ENCODE measurements at regions not wholly inside any gene's neighbourhood (a gene's known extent, or its start where the extent isn't known, plus 50 kb on each side); places are given as distances from the start of the nearest gene placed in this dataset.

DNA sequence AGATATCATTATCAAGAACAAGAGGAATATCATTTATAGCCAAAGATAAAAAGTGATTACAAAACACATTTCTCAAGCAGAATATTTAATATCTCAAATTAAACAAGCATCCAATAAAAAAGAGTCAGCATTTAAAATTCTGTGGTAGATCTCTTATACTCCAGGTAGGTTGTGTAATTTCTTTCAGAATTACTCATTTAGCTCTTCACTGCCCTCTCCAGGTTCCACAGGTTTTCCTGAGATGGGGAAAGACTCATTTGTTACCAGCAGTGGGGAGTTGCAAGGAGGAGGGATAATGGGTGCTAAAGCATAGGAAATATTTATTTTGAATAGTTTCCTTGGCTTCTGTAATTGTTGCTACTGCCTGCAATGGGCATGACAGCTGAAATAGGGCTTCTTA is 83.1 kb upstream of the RASGRP1 start:
- TF ChIP-seq EZH2phosphoT487 (IDR thresholded peaks at IDR 0.05; ENCODE audit: borderline replicate concordance, low read length), result no peak
- TF ChIP-seq, protein P1, sequence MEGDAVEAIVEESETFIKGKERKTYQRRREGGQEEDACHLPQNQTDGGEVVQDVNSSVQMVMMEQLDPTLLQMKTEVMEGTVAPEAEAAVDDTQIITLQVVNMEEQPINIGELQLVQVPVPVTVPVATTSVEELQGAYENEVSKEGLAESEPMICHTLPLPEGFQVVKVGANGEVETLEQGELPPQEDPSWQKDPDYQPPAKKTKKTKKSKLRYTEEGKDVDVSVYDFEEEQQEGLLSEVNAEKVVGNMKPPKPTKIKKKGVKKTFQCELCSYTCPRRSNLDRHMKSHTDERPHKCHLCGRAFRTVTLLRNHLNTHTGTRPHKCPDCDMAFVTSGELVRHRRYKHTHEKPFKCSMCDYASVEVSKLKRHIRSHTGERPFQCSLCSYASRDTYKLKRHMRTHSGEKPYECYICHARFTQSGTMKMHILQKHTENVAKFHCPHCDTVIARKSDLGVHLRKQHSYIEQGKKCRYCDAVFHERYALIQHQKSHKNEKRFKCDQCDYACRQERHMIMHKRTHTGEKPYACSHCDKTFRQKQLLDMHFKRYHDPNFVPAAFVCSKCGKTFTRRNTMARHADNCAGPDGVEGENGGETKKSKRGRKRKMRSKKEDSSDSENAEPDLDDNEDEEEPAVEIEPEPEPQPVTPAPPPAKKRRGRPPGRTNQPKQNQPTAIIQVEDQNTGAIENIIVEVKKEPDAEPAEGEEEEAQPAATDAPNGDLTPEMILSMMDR (IDR thresholded peaks at IDR 0.05; ENCODE audit: low read depth, low read length, poor library complexity, severe bottlenecking), result no peak
- H3K27me3 ChIP-seq (ENCODE audit: control insufficient read depth, low read length), result no peaks in the 10 kb centered on the region
- no peak overlapping the region for H3K4me3 ChIP-seq (ENCODE audit: low read length)
- no peak overlapping the region for H3K27ac ChIP-seq (ENCODE audit: low read depth, low read length)
- H3K4me1 ChIP-seq (ENCODE audit: control insufficient read depth, low read length), result peaks cover 39% of the 10 kb centered on the region
- no peaks in the 10 kb centered on the region for H3K36me3 ChIP-seq (ENCODE audit: control insufficient read depth, low read length)
- peaks cover 4% of the 10 kb centered on the region; the same call in 1 of the 2 replicates for H3F3A ChIP-seq (ENCODE audit: control insufficient read depth, insufficient read depth)
- no peak overlapping the region for H3K4me2 ChIP-seq (ENCODE audit: low read length)
- H4K20me1 ChIP-seq (ENCODE audit: control insufficient read depth, insufficient read depth, low read depth, low read length), result no peaks in the 10 kb centered on the region
- peaks cover 16% of the 10 kb centered on the region; the same call in 1 of the 2 replicates for H3K9me3 ChIP-seq (ENCODE audit: control insufficient read depth, insufficient read depth, low read length)
- no peaks in the 10 kb centered on the region for H3K9me2 ChIP-seq (replicated peaks; ENCODE audit: control insufficient read depth, low read length)
- no peaks in the 10 kb centered on the region for H3K79me2 ChIP-seq (ENCODE audit: control insufficient read depth, low read length)

DNA sequence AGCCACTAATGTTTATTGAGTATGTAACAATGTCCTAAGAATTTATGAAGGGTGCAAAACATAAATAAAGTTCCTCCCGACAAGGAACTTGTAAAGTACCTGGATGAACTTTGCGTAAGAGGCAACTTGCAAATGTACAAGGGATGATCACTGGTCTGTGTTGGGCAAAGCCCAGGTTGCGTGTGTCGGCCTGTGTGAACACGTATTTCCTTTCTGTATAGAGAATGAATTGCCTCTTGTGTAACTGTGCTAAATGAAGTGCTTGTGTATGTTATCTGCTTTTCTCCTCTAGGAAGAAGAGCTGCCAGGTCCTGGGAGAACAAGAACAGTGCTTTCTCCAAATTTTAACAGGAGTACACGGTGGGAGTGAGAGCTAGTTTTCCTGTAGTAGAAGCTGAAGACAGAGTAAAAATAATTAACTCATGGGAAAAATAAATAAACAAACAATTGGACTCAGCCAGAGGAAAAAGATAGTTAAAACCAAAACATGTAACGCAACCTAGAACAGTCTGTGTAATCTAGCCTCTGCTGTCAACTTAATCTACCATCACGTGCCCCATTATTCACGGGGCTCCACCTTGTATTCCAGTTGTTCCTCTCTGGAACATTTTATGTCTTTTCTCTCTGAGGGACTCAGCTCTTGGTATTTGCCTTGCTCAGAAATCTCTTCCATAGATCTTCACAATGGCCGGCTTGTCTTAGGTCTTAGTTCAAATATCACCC is 83.7 kb upstream of the RASGRP1 start:
- no peaks in the 10 kb centered on the region for H4K20me1 ChIP-seq (ENCODE audit: control insufficient read depth, insufficient read depth, low read depth, low read length)
- H3K36me3 ChIP-seq (ENCODE audit: control insufficient read depth, low read length), result no peaks in the 10 kb centered on the region
- H3K4me3 ChIP-seq (ENCODE audit: low read length), result no peak overlapping the region
- H3K9me3 ChIP-seq (ENCODE audit: control insufficient read depth, insufficient read depth, low read length), result peaks cover 16% of the 10 kb centered on the region; the same call in 1 of the 2 replicates
- H3K9me2 ChIP-seq (replicated peaks; ENCODE audit: control insufficient read depth, low read length), result no peaks in the 10 kb centered on the region
- peaks cover 3% of the 10 kb centered on the region; the same call in 1 of the 2 replicates for H3F3A ChIP-seq (ENCODE audit: control insufficient read depth, insufficient read depth)
- no peak for TF ChIP-seq EZH2phosphoT487 (IDR thresholded peaks at IDR 0.05; ENCODE audit: borderline replicate concordance, low read length)
- TF ChIP-seq, protein P1 (IDR thresholded peaks at IDR 0.05; ENCODE audit: low read depth, low read length, poor library complexity, severe bottlenecking), result no peak
- H3K27me3 ChIP-seq (ENCODE audit: control insufficient read depth, low read length), result no peaks in the 10 kb centered on the region
- H3K79me2 ChIP-seq (ENCODE audit: control insufficient read depth, low read length), result no peaks in the 10 kb centered on the region
- no peak overlapping the region for H3K4me2 ChIP-seq (ENCODE audit: low read length)
- peaks cover 39% of the 10 kb centered on the region for H3K4me1 ChIP-seq (ENCODE audit: control insufficient read depth, low read length)
- H3K27ac ChIP-seq (ENCODE audit: low read depth, low read length), result no peak overlapping the region

DNA sequence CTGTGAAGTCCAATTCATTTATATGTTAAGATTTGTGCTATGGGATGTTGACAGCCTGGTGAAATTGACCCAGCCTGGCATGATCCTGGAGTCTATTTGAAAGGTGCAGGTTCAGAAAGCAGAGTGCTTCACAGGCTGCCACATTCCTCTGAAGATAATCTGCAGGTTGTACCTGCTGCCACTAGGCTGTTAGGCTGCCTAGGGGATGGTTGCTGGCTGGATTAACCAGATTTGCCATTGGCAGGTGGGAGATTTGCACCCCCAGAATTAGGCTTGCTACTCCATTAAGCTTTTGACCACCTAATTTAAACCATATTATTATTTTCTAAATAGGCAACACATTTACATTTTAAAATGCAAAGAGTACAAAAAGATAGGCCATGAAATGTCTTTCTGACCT is 85.8 kb upstream of the RASGRP1 start:
- H3K9me3 ChIP-seq (ENCODE audit: control insufficient read depth, insufficient read depth, low read length), result peaks cover 6% of the 10 kb centered on the region; the same call in 1 of the 2 replicates
- H3K27ac ChIP-seq (ENCODE audit: low read depth, low read length), result peak overlapping the region; percentile 82
- H3K4me3 ChIP-seq (ENCODE audit: low read length), result peak overlapping the region; percentile 59
- no peaks in the 10 kb centered on the region; the same call in 1 of the 2 replicates for H3F3A ChIP-seq (ENCODE audit: control insufficient read depth, insufficient read depth)
- no peaks in the 10 kb centered on the region for H3K9me2 ChIP-seq (replicated peaks; ENCODE audit: control insufficient read depth, low read length)
- H3K4me2 ChIP-seq (ENCODE audit: low read length), result peak overlapping the region; percentile 81
- H3K27me3 ChIP-seq (ENCODE audit: control insufficient read depth, low read length), result no peaks in the 10 kb centered on the region
- peaks cover 36% of the 10 kb centered on the region for H3K4me1 ChIP-seq (ENCODE audit: control insufficient read depth, low read length)
- no peaks in the 10 kb centered on the region for H4K20me1 ChIP-seq (ENCODE audit: control insufficient read depth, insufficient read depth, low read depth, low read length)
- H3K36me3 ChIP-seq (ENCODE audit: control insufficient read depth, low read length), result no peaks in the 10 kb centered on the region
- TF ChIP-seq, protein P1 (IDR thresholded peaks at IDR 0.05; ENCODE audit: low read depth, low read length, poor library complexity, severe bottlenecking), result no peak
- no peaks in the 10 kb centered on the region for H3K79me2 ChIP-seq (ENCODE audit: control insufficient read depth, low read length)
